ENCODE measurements at regions not wholly inside any gene's neighbourhood (a gene's known extent, or its start where the extent isn't known, plus 50 kb on each side); places are given as distances from the start of the nearest gene placed in this dataset.
"Not testable (repeated sequence)": the region's sequence is repeated elsewhere in the genome, so short reads cannot be mapped to it uniquely, and the experiment has no call there.

DNA sequence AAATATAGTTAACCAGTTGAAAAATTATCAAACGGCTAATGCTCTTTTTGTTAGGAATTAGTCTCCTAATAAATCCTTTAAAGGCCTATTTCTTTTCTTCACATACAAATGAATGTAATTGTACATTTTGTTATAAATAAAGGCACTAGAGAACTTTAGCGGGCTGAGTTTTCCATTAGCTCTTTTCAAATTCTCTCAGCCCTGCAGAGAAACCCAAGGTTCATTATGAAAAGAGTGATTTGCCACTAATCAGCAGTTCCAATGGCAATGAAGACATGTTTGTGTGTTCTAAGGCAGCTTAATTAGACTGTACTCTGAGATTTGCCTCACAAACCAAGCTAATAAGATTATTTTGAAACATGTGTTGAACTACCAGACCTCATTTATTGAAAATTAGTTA, 64.6 kb upstream of the P2RY1 start:
- TF ChIP-seq ZNF274 (IDR thresholded peaks at IDR 0.05; ENCODE audit: low read depth, low read length) (no peak), YY1 (IDR thresholded peaks at IDR 0.05; ENCODE audit: insufficient read depth, insufficient read length) (no peak), SUZ12 (IDR thresholded peaks at IDR 0.05; ENCODE audit: extremely low read depth, insufficient read depth, insufficient read length) (no peak)

DNA sequence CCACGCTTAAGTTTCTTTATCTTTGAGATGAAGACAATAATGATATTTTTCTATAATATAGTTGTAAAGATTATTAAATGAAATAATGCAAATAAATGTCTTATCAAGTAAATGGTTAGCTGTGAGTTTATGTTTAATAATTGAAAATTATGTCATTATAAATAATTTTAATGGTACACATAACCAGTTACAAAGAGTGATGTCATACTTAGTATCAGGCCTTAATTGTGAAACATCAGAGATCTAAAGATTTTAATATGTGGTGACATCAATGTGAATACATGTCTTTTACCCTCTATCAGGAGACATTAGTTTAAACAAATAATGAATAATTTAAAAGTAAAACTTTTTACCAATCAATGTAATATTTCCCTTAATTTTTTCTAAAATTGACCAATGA, 63.8 kb upstream of the P2RY1 start:
- no peak for TF ChIP-seq YY1 (IDR thresholded peaks at IDR 0.05; ENCODE audit: insufficient read depth, insufficient read length)
- TF ChIP-seq ZNF274 (IDR thresholded peaks at IDR 0.05; ENCODE audit: low read depth, low read length) = no peak
- no peak for TF ChIP-seq SUZ12 (IDR thresholded peaks at IDR 0.05; ENCODE audit: extremely low read depth, insufficient read depth, insufficient read length)
- no peaks in the 10 kb centered on the region for H3K4me1 ChIP-seq (ENCODE audit: insufficient read depth, insufficient read length)

More for the DNA sequence above, 64.6 kb upstream of the P2RY1 start:
- Histone ChIP-seq H3K9me3 (ENCODE audit: insufficient read depth, low read length) (no peaks in the 10 kb centered on the region), H3K4me3 (ENCODE audit: insufficient read length, low read depth) (no peak overlapping the region), H3K36me3 (ENCODE audit: insufficient read depth, insufficient read length, low read length) (no peaks in the 10 kb centered on the region), H3K4me1 (ENCODE audit: insufficient read depth, insufficient read length) (no peaks in the 10 kb centered on the region), H3K27me3 (ENCODE audit: insufficient read depth, insufficient read length) (no peaks in the 10 kb centered on the region), H3K9ac (ENCODE audit: insufficient read length, low read depth) (no peak overlapping the region)
- DNase-seq (ENCODE audit: low read depth, low spot score) = no peak

DNA sequence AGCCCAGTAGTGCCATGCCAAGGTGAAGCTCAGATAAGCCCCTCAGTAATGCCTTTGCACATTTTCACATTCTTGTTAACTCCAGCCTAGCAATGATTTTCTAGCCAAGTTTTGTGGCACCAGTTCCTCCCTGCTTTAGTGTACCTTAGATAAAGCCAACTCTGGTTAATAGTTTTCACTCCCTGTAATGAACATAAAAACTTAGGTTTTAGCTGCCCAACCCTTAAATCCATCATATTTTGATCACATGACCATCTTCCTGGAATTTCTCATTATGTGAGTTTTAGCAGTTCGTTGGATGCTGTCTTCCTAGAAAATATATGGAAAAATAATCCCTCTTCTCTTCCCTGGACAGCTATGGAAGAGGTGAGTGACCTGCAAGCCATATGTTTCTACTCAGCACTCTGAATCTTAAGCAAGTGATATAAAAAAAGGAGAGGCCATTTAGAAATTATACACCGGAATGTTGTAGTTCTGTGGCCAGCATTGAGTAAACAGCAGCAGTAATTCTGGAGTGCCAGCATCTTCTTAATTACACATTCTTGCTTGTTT, 62.2 kb upstream of the P2RY1 start:
- Histone ChIP-seq H3K36me3 (ENCODE audit: insufficient read depth, insufficient read length, low read length) (no peaks in the 10 kb centered on the region), H3K27me3 (ENCODE audit: insufficient read depth, insufficient read length) (no peaks in the 10 kb centered on the region), H3K4me1 (ENCODE audit: insufficient read depth, insufficient read length) (no peaks in the 10 kb centered on the region), H3K4me3 (ENCODE audit: insufficient read length, low read depth) (no peak overlapping the region), H3K9ac (ENCODE audit: insufficient read length, low read depth) (no peak overlapping the region), H3K9me3 (ENCODE audit: insufficient read depth, low read length) (no peaks in the 10 kb centered on the region)
- DNase-seq (ENCODE audit: low read depth, low spot score) = no peak
- TF ChIP-seq SUZ12 (IDR thresholded peaks at IDR 0.05; ENCODE audit: extremely low read depth, insufficient read depth, insufficient read length) = no peak
- TF ChIP-seq ZNF274 (IDR thresholded peaks at IDR 0.05; ENCODE audit: low read depth, low read length) = no peak
- TF ChIP-seq YY1 (IDR thresholded peaks at IDR 0.05; ENCODE audit: insufficient read depth, insufficient read length) = no peak

More for the DNA sequence above, 63.8 kb upstream of the P2RY1 start:
- Histone ChIP-seq H3K9ac (ENCODE audit: insufficient read length, low read depth) (no peak overlapping the region), H3K27me3 (ENCODE audit: insufficient read depth, insufficient read length) (no peaks in the 10 kb centered on the region), H3K4me3 (ENCODE audit: insufficient read length, low read depth) (no peak overlapping the region), H3K9me3 (ENCODE audit: insufficient read depth, low read length) (no peaks in the 10 kb centered on the region), H3K36me3 (ENCODE audit: insufficient read depth, insufficient read length, low read length) (no peaks in the 10 kb centered on the region)
- DNase-seq (ENCODE audit: low read depth, low spot score) = no peak

DNA sequence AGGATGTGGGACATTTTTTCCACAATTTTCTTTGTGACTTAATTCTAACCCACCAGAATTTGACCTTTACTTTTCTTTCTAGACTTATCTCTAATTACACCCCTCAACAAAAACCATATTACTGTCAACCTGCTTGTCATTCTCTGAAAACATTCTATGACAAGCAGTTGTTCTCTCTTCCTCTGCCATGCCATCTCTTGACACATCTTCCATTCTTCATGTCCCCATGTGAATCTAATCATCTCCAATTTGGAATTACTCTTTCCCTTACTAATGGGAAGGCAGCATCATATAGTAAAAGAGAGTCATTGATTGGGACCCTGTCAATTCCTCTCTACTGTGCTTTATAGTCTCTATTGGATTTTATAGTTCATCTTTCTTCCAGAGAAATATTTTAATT, 61.3 kb upstream of the P2RY1 start:
- H3K4me1 ChIP-seq (ENCODE audit: insufficient read depth, insufficient read length) = no peaks in the 10 kb centered on the region
- H3K4me3 ChIP-seq (ENCODE audit: insufficient read length, low read depth) = no peak overlapping the region
- H3K9ac ChIP-seq (ENCODE audit: insufficient read length, low read depth) = no peak overlapping the region
- no peak for DNase-seq (ENCODE audit: low read depth, low spot score)
- H3K36me3 ChIP-seq (ENCODE audit: insufficient read depth, insufficient read length, low read length) = no peaks in the 10 kb centered on the region
- no peaks in the 10 kb centered on the region for H3K27me3 ChIP-seq (ENCODE audit: insufficient read depth, insufficient read length)
- TF ChIP-seq SUZ12 (IDR thresholded peaks at IDR 0.05; ENCODE audit: extremely low read depth, insufficient read depth, insufficient read length) (no peak), YY1 (IDR thresholded peaks at IDR 0.05; ENCODE audit: insufficient read depth, insufficient read length) (no peak), ZNF274 (IDR thresholded peaks at IDR 0.05; ENCODE audit: low read depth, low read length) (no peak)
- no peaks in the 10 kb centered on the region for H3K9me3 ChIP-seq (ENCODE audit: insufficient read depth, low read length)

DNA sequence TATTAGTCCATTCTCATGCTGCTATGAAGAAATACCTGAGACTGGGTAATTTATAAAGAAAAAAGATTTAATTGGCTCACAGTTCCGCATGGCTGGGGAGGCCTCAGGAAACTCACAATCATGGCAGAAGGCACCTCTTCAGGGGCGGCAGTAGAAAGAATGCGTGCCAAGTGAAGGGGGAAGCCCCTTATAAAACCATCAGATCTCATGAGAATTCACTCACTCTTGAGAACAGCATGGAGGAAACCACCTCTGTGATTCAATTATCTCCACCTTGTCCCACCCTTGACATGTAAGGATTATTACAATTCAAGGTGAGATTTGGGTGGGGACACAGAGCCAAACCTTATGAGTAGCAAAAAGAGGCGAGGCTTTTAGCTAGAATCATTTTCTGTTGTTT, 60.7 kb upstream of the P2RY1 start:
- H3K4me1 ChIP-seq (ENCODE audit: insufficient read depth, insufficient read length); H3K9ac ChIP-seq (ENCODE audit: insufficient read length, low read depth); H3K36me3 ChIP-seq (ENCODE audit: insufficient read depth, insufficient read length, low read length); DNase-seq (ENCODE audit: low read depth, low spot score); H3K27me3 ChIP-seq (ENCODE audit: insufficient read depth, insufficient read length); H3K4me3 ChIP-seq (ENCODE audit: insufficient read length, low read depth); H3K9me3 ChIP-seq (ENCODE audit: insufficient read depth, low read length): not testable (repeated sequence)

GRCh38 chr3:152778022-152778421, 56.9 kb upstream of the P2RY1 start:
- Histone ChIP-seq H3K4me3 (ENCODE audit: insufficient read length, low read depth) (no peak overlapping the region), H3K9ac (ENCODE audit: insufficient read length, low read depth) (no peak overlapping the region), H3K27me3 (ENCODE audit: insufficient read depth, insufficient read length) (no peaks in the 10 kb centered on the region), H3K9me3 (ENCODE audit: insufficient read depth, low read length) (no peaks in the 10 kb centered on the region), H3K36me3 (ENCODE audit: insufficient read depth, insufficient read length, low read length) (no peaks in the 10 kb centered on the region), H3K4me1 (ENCODE audit: insufficient read depth, insufficient read length) (no peaks in the 10 kb centered on the region)
- TF ChIP-seq YY1 (IDR thresholded peaks at IDR 0.05; ENCODE audit: insufficient read depth, insufficient read length) = no peak
- TF ChIP-seq ZNF274 (IDR thresholded peaks at IDR 0.05; ENCODE audit: low read depth, low read length) = no peak
- no peak for TF ChIP-seq SUZ12 (IDR thresholded peaks at IDR 0.05; ENCODE audit: extremely low read depth, insufficient read depth, insufficient read length)
- no peak for DNase-seq (ENCODE audit: low read depth, low spot score)

GRCh38 chr3:152779653-152780052, 55.3 kb upstream of the P2RY1 start:
- peak; percentile 44 for DNase-seq (ENCODE audit: low read depth, low spot score)
- Histone ChIP-seq H3K9ac (ENCODE audit: insufficient read length, low read depth) (no peak overlapping the region), H3K4me3 (ENCODE audit: insufficient read length, low read depth) (no peak overlapping the region), H3K9me3 (ENCODE audit: insufficient read depth, low read length) (no peaks in the 10 kb centered on the region), H3K27me3 (ENCODE audit: insufficient read depth, insufficient read length) (no peaks in the 10 kb centered on the region), H3K4me1 (ENCODE audit: insufficient read depth, insufficient read length) (no peaks in the 10 kb centered on the region), H3K36me3 (ENCODE audit: insufficient read depth, insufficient read length, low read length) (no peaks in the 10 kb centered on the region)
- TF ChIP-seq ZNF274 (IDR thresholded peaks at IDR 0.05; ENCODE audit: low read depth, low read length) (no peak), YY1 (IDR thresholded peaks at IDR 0.05; ENCODE audit: insufficient read depth, insufficient read length) (no peak), SUZ12 (IDR thresholded peaks at IDR 0.05; ENCODE audit: extremely low read depth, insufficient read depth, insufficient read length) (no peak)

GRCh38 chr3:152780553-152780952, 54.4 kb upstream of the P2RY1 start:
- no peak overlapping the region for H3K4me3 ChIP-seq (ENCODE audit: insufficient read length, low read depth)
- H3K36me3 ChIP-seq (ENCODE audit: insufficient read depth, insufficient read length, low read length) = no peaks in the 10 kb centered on the region
- no peaks in the 10 kb centered on the region for H3K4me1 ChIP-seq (ENCODE audit: insufficient read depth, insufficient read length)
- TF ChIP-seq ZNF274 (IDR thresholded peaks at IDR 0.05; ENCODE audit: low read depth, low read length) (no peak), YY1 (IDR thresholded peaks at IDR 0.05; ENCODE audit: insufficient read depth, insufficient read length) (no peak), SUZ12 (IDR thresholded peaks at IDR 0.05; ENCODE audit: extremely low read depth, insufficient read depth, insufficient read length) (no peak)
- H3K9me3 ChIP-seq (ENCODE audit: insufficient read depth, low read length) = no peaks in the 10 kb centered on the region
- DNase-seq (ENCODE audit: low read depth, low spot score) = no peak
- no peak overlapping the region for H3K9ac ChIP-seq (ENCODE audit: insufficient read length, low read depth)
- no peaks in the 10 kb centered on the region for H3K27me3 ChIP-seq (ENCODE audit: insufficient read depth, insufficient read length)
